Urinary bladder (tissue), 3 donors: ENCODE measurements at regions not wholly inside any gene's neighbourhood (a gene's known extent, or its start where the extent isn't known, plus 50 kb on each side); places are given as distances from the start of the nearest gene placed in this dataset.
"Not testable (repeated sequence)": the region's sequence is repeated elsewhere in the genome, so short reads cannot be mapped to it uniquely, and the experiment has no call there.

Experiments used
- DNase-seq: peaks from one replicate; pipeline ENCODE4 v3.0.0-alpha.2; 2015; ENCODE audit errors: extremely low spot score
- H3K27ac ChIP-seq: one replicate; pipeline ENCODE4 v1.5.1; 2013; ENCODE audit warnings: low read depth, mild to moderate bottlenecking, moderate library complexity
- H3K36me3 ChIP-seq: one replicate; pipeline ENCODE4 v1.6.1; 2013; ENCODE audit warnings: mild to moderate bottlenecking, moderate library complexity; ENCODE audit not compliant: insufficient read depth
- H3K4me1 ChIP-seq: one replicate; pipeline ENCODE4 v1.6.1; 2013; ENCODE audit warnings: mild to moderate bottlenecking, moderate library complexity; ENCODE audit not compliant: insufficient read depth
- H3K4me3 ChIP-seq: one replicate; pipeline ENCODE4 v1.5.1; 2013; ENCODE audit warnings: low read depth, low read length
- WGBS: extraction: QIAGEN DNeasy Blood & Tissue Kit; methylation state at CpG from one replicate; pipeline ENCODE4 v1.1.7; 2013; 5-methylcytosine and 5-hydroxymethylcytosine counted together
- donor health status: healthy with polysubstance abuse.
- donor health status: healthy.

DNA sequence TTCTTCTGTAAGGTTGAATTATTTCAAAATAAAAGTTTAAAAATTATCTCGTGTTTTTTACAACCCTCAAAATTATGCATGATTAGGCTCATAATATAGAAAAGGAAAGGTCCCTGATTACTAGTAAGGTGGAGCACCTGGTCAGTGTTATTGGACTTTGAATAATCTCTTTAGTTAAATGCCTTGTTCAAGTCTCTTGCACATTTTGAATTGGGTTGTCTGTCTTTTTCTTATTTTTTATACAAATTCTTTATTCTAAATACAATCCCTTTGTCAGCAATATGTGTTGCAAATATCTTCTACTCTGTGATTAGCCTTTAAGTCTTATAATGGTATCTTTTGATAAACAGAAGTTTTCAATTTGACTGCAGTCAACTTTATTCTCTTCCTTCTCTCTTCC is 100.7 kb upstream of the TNFSF4 start:
- no peak overlapping the region for H3K4me3 ChIP-seq
- DNase-seq = no peak
- H3K4me1 ChIP-seq = no peaks in the 10 kb centered on the region
- WGBS = 76% methylated on average over 1 of the region's 1 CpG
- no peaks in the 10 kb centered on the region for H3K36me3 ChIP-seq
- no peak overlapping the region for H3K27ac ChIP-seq

DNA sequence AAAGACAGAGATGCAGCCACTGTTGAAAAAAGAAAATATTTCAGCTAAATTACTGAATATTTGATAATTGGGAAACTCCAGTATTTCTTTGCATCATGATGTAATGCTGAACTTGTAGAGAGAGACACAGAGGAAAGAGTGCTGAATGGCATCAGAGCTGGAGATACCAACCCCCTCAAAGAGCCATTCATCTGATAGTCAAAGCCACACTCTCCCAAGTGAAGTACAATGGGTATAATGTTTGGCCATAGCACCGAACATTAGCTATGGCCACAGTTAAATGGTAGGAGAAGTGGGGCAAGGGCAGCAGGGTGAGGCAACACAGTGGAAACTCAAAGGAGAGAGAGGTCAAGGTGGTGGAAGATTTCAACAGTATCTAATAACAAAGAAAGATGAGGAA is 107.5 kb upstream of the TNFSF4 start:
- H3K4me3 ChIP-seq = no peak overlapping the region
- no peak overlapping the region for H3K27ac ChIP-seq
- H3K36me3 ChIP-seq = no peaks in the 10 kb centered on the region
- H3K4me1 ChIP-seq = no peaks in the 10 kb centered on the region
- 88% methylated on average over 1 of the region's 1 CpG for WGBS
- no peak for DNase-seq

DNA sequence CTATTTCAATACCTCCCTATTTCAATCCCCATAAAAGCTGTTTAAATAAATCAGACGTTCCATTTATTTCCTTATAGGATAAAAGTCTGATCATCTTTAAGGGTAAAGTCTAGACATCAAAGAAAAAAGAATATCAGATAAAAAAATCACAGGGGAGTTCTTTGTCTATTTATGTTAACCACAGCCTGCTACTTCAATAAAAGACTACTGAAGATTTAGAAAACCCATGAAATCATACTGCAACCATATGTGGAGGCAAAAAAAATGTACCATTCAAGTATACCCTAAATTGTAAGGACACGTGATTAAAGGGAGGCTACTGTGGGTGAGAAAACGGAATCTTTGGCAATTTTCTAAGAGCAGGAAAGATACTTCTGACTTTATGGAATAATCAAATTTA is 108.2 kb upstream of the TNFSF4 start:
- Histone ChIP-seq H3K27ac (no peak overlapping the region), H3K4me1 (no peaks in the 10 kb centered on the region), H3K4me3 (no peak overlapping the region), H3K36me3 (no peaks in the 10 kb centered on the region)
- DNase-seq = no peak
- WGBS = 40% methylated on average over 3 of the region's 3 CpGs

DNA sequence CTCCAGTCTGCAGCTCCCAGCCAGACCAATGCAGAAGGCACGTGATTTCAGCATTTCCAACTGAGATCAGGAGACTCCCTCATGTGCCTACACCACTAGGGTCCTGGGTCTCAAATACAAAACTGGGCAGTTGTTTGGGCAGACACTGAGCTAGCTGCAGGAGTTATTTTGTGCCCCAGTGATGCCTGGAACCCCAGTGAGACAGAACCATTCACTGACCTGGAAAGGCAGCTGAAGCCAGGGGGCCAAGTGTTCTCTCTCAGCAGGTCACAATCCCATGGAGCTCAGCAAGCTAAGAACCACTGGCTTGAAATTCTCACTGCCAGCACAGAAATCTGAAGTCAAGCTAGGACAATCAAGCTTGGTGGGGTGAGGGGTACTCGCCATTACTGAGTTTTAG is 111.7 kb upstream of the TNFSF4 start:
- WGBS = 97% methylated on average over 2 of the region's 2 CpGs
- no peaks in the 10 kb centered on the region for H3K4me1 ChIP-seq
- no peak for DNase-seq
- no peaks in the 10 kb centered on the region for H3K36me3 ChIP-seq
- H3K27ac ChIP-seq = no peak overlapping the region
- H3K4me3 ChIP-seq = no peak overlapping the region

DNA sequence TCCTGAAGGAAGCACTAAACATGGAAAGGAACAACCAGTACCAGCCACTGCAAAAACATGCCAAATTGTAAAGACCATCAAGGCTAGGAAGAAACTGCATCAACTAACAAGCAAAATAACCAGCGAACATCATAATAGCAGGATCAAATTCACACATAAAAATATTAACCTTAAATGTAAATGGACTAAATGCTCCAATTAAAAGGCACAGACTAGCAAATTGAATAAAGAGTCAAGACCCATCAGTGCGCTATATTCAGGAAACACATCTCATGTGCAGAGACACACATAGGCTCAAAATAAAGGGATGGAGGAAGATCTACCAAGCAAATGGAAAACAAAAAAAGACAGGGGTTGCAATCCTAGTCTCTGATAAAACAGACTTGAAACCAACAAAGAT is 117.2 kb upstream of the TNFSF4 start:
- not testable (repeated sequence) for H3K4me1 ChIP-seq, H3K27ac ChIP-seq, H3K36me3 ChIP-seq, DNase-seq, H3K4me3 ChIP-seq
- WGBS = 94% methylated on average over 2 of the region's 2 CpGs

DNA sequence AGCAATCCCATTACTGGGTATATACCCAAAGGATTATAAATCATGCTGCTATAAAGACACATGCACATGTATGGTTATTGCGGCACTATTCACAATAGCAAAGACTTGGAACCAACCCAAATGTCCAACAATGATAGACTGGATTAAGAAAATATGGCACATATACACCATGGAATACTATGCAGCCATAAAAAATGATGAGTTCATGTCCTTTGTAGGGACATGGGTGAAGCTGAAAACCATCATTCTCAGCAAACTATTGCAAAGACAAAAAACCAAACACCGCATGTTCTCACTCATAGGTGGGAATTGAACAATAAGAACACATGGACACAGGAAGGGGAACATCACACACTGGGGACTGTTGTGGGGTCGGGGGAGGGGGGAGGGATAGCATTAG is 120.9 kb upstream of the TNFSF4 start:
- DNase-seq, H3K4me1 ChIP-seq: not testable (repeated sequence)
- WGBS = 87% methylated on average over 3 of the region's 3 CpGs

DNA sequence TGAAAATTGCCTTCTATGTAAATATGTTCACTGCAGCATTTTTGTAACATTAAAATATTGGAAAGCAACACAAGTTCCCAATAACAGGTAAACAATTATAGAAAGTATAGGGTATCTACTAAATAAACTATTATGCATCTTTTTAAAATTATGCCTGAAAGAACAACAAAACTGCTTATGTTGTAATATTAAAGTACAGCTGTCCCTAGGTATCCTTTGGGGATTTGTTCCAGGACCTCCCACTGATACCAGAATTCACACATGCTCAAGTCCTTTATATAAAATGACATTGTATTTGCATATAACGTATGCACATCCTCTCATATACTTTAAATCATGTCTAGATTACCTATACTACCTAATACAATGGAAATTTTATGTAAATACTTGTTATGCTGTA is 121.8 kb upstream of the TNFSF4 start:
- Histone ChIP-seq H3K4me1 (no peaks in the 10 kb centered on the region), H3K27ac (no peak overlapping the region), H3K4me3 (no peak overlapping the region), H3K36me3 (no peaks in the 10 kb centered on the region)
- no peak for DNase-seq
- 80% methylated on average over 1 of the region's 1 CpG for WGBS

More for the DNA sequence above, 120.9 kb upstream of the TNFSF4 start:
- not testable (repeated sequence) for H3K4me3 ChIP-seq, H3K36me3 ChIP-seq, H3K27ac ChIP-seq

DNA sequence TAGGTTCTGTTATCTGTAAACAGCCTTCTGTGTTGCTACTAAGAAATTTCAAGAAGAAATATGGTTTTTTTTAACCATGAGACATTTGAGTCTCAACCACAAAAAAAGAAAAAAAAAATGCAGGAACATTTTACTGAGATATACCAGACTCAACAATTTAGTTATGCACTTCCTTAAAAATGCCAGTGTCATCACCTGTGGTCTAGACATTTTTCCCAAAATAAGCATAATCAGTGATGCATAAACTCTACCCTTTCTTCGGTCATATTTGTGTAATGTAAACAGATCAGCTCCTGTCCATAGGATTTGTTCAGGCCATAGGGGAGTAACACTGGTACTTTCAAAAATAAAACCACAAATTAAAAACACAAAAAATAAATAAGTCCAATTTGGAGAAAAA is 122.6 kb upstream of the TNFSF4 start:
- WGBS = 68% methylated on average over 1 of the region's 1 CpG
- Histone ChIP-seq H3K36me3 (no peaks in the 10 kb centered on the region), H3K4me3 (no peak overlapping the region), H3K4me1 (no peaks in the 10 kb centered on the region), H3K27ac (no peak overlapping the region)
- no peak for DNase-seq

DNA sequence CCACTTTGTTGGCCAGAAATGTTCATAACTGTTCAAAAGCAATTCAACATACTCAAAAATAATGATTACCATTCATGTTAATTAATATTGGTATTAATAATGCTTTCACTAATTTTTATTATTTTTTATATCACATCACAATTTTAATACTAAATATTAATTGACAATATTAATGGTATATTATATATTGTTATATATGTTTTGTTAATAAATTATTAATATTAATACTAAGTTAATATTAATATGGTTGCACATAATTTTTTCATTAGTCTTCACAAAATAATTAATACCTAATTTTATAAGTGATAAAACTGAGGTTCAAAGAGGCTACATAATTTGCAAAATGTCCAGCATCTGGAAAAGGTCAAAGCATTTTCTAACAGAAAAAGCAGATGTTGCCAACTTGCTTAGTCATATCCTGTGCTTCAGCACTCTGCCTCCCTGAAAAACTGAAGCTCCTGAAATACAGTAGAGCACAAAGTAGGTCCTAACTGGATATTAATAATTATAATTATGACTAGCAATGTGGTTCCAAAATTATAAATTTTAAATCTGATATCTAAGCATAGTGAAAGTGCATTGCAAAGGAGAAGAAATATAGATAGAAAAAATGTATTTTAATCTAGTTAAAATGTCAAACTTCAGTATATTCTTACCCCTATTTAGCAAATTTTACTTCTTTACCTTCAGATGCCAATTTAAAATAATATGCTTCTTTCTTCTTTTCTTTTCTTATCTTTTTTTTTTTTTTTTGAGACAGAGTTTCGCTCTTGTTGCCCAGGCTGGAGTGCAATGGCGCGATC is 123.2 kb upstream of the TNFSF4 start:
- no peak overlapping the region for H3K27ac ChIP-seq

DNA sequence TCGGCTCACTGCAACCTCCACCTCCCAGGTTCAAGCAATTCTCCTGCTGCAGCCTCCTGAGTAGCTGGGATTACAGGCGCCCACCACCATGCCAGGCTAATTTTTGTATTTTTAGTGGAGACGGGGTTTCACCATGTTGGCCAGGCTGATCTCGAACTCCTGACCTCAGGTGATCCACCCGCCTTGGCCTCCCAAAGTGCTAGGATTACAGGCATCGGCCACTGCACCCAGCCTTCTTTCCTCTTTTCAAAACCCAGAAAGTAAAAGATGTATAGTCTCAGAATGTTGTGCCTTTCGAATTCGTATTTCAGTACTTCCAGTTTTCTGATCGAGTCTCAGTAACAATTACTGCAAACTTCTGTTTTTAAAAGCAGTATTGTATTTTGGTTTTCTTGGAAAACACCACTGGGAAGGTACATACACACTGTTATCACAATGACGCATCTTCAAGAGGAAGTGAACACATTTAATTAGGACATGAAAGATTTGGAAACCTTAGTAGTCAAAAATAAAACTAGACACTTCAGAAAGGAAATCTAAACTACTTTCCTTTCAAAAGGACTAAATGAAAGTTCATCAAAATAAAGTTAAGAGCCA is 123.9 kb upstream of the TNFSF4 start:
- H3K36me3 ChIP-seq, DNase-seq, H3K4me1 ChIP-seq, H3K4me3 ChIP-seq, H3K27ac ChIP-seq: not testable (repeated sequence)
- WGBS = 82% methylated on average over 10 of the region's 10 CpGs

More for the DNA sequence above, 123.2 kb upstream of the TNFSF4 start:
- Histone ChIP-seq H3K4me3 (no peak overlapping the region), H3K36me3 (no peaks in the 10 kb centered on the region), H3K4me1 (no peaks in the 10 kb centered on the region)
- 98% methylated on average over 3 of the region's 3 CpGs for WGBS
- DNase-seq = no peak

DNA sequence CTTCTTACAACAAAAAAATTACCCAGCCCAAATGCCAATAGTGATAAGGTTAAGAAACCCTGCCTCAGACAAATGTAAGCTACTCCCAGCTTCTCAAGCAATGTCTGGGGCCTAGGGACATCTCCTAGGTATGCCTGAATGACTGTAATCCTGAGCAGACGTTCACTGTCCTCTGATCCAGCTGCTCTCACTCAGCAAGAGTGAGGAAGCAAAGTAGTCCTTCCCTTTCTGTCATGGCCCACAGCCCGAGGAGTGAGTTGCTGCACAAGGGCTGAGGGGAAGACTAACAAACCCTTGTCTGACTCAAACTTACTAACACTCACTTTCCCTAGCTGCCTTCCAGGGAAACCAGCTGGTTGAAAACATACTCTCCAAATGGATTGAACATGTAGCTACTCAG is 124.9 kb upstream of the TNFSF4 start:
- no peaks in the 10 kb centered on the region for H3K36me3 ChIP-seq
- no peak overlapping the region for H3K27ac ChIP-seq
- DNase-seq = no peak

DNA sequence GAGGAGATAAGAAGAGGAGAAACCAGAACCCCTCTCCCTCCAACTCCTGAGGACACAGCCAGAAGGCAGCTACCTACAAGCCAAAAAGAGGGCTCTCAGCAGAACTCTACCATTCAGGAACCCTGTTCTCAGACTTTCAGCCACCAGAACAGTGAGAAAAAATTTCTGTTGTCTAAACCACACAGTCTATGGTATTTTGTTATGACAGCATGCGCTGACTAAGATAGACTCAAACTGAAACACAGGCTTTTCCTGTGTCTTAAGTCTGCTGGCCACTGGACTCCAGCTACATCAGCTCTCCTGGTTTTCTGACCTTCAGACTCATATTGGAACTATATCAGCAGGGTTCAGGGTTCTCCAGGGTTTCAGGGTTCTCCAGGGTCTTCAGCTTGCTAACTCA is 126.5 kb upstream of the TNFSF4 start:
- Histone ChIP-seq H3K4me3 (no peak overlapping the region), H3K36me3 (no peaks in the 10 kb centered on the region), H3K27ac (no peak overlapping the region), H3K4me1 (no peaks in the 10 kb centered on the region)
- WGBS = 97% methylated on average over 1 of the region's 1 CpG
- no peak for DNase-seq

More for the DNA sequence above, 124.9 kb upstream of the TNFSF4 start:
- Histone ChIP-seq H3K4me1 (no peaks in the 10 kb centered on the region), H3K4me3 (no peak overlapping the region)
- WGBS = 46% methylated on average over 2 of the region's 2 CpGs

DNA sequence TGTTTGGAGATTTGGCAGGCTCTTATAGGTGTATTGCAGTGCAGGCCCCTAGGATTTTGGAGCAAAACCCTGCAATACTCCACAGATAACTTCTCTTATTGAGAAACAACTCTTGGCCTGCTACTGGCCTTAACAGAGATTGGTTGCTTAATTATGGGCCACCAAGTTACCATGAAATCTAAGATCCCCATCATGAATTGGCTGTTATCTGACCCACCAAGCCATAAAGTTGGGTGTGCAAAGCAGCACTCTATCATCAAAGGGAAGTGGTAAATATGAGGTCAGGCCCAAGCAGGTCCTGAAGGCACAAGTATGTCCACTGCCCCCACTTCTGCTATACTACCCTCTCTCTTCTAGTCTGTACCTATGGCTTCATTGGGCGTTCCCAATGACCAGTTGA is 130.0 kb upstream of the TNFSF4 start:
- Histone ChIP-seq H3K27ac (no peak overlapping the region), H3K4me3 (no peak overlapping the region), H3K36me3 (no peaks in the 10 kb centered on the region), H3K4me1 (no peaks in the 10 kb centered on the region)
- WGBS = 66% methylated on average over 1 of the region's 1 CpG
- DNase-seq = no peak

DNA sequence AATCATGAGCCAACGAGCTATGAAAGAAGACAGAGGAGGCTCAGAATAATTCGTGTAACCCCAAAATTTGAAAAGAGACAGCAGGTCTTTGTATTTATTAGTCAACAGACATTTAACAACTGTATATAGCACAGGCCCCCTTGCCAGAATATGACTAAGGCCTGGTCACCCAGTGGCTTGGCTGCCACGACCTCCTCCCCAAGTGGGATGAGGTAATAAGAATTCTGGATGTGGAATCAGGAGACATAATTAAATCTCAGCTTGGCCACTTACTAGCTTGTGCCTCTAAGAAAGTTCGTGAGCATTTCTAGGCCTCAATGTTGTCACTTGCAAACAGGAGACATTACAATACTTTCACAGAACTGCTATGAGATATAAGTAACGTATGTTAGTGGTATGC is 134.2 kb upstream of the TNFSF4 start:
- Histone ChIP-seq H3K36me3 (no peaks in the 10 kb centered on the region), H3K4me3 (no peak overlapping the region), H3K4me1 (no peaks in the 10 kb centered on the region), H3K27ac (no peak overlapping the region)
- DNase-seq = no peak
- 34% methylated on average over 5 of the region's 5 CpGs for WGBS
